Left lung (tissue), 4 donors: ENCODE measurements at regions not wholly inside any gene's neighbourhood (a gene's known extent, or its start where the extent isn't known, plus 50 kb on each side); places are given as distances from the start of the nearest gene placed in this dataset.

Experiments used
- ATAC-seq: fragments of 200-7000 bp; cut with Tn5 transposase; one replicate; pipeline ENCODE4 v1.9.1; 2020; ENCODE audit warnings: moderate library complexity
- DNase-seq, 4 donors: peaks; one replicate each; pipeline ENCODE4 v3.0.0-alpha.2; 2013 to 2020
- H3K27ac ChIP-seq, 2 donors: fragments of 200-600 bp; sonication (generic) in 1 of 2; one replicate each; pipeline versions ENCODE4 v1.5.0 to v1.8.0; 2020 to 2021
- H3K27me3 ChIP-seq, 2 donors: fragments of 200-600 bp; sonication (generic) in 1 of 2; one replicate each; pipeline versions ENCODE4 v1.5.0 to v1.8.0; 2020 to 2021
- H3K36me3 ChIP-seq, 2 donors: fragments of 200-600 bp; sonication (generic) in 1 of 2; one replicate each; pipeline versions ENCODE4 v1.5.0 to v1.8.0; 2020 to 2021
- H3K4me1 ChIP-seq, 2 donors: fragments of 200-600 bp; one replicate each; pipeline ENCODE4 v1.8.0; 2021
- H3K4me3 ChIP-seq, 2 donors: fragments of 200-600 bp; sonication (generic) in 1 of 2; one replicate each; pipeline versions ENCODE4 v1.5.0 to v1.8.0; 2020 to 2021; ENCODE audit warnings: mild to moderate bottlenecking in 1 of 2
- H3K9me3 ChIP-seq, 2 donors: fragments of 200-600 bp; sonication (generic) in 1 of 2; one replicate each; pipeline versions ENCODE4 v1.5.0 to v1.8.0; 2020 to 2021
- intact Hi-C, 2 donors: fragments of 100-400 bp; cut with DNase I; formaldehyde crosslinking; loops; one replicate each; pipeline versions ENCODE4 v1.11.2 to v1.14.2; 2022
- TF ChIP-seq, protein P1 (sequence below), 2 donors: fragments of 200-600 bp; sonication (generic) in 1 of 2; IDR thresholded peaks; one replicate each; pipeline versions ENCODE4 v1.5.0 to v1.8.0; 2021; ENCODE audit warnings: antibody characterized with exemption in 2 of 2
- donor health status: DM: no; HTN: yes; CAD: no.
- donor health status: DM: no; HTN: no; CAD: no.

- intact Hi-C loops = no loop called here
- ATAC-seq = no peak
Observed at GRCh38 chr9:87140605-87141109, 193.4 kb upstream of the GAS1 start.

GRCh38 chr9:87141124-87141523, 193.8 kb upstream of the GAS1 start:
- TF ChIP-seq, protein P1, sequence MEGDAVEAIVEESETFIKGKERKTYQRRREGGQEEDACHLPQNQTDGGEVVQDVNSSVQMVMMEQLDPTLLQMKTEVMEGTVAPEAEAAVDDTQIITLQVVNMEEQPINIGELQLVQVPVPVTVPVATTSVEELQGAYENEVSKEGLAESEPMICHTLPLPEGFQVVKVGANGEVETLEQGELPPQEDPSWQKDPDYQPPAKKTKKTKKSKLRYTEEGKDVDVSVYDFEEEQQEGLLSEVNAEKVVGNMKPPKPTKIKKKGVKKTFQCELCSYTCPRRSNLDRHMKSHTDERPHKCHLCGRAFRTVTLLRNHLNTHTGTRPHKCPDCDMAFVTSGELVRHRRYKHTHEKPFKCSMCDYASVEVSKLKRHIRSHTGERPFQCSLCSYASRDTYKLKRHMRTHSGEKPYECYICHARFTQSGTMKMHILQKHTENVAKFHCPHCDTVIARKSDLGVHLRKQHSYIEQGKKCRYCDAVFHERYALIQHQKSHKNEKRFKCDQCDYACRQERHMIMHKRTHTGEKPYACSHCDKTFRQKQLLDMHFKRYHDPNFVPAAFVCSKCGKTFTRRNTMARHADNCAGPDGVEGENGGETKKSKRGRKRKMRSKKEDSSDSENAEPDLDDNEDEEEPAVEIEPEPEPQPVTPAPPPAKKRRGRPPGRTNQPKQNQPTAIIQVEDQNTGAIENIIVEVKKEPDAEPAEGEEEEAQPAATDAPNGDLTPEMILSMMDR (IDR thresholded peaks at IDR 0.05) = no peak
- DNase-seq = no peak
- intact Hi-C loops = no loop called here
- ATAC-seq = no peak
- peaks cover 0 to 7% of the 10 kb centered on the region in 2 donors for H3K27me3 ChIP-seq
- H3K4me3 ChIP-seq = no peak overlapping the region
- H3K36me3 ChIP-seq = no peaks in the 10 kb centered on the region
- no peaks in the 10 kb centered on the region for H3K9me3 ChIP-seq
- H3K27ac ChIP-seq = no peak overlapping the region
- no peaks in the 10 kb centered on the region for H3K4me1 ChIP-seq

More at GRCh38 chr9:87140605-87141109, 193.4 kb upstream of the GAS1 start:
- Histone ChIP-seq H3K27ac (no peak overlapping the region), H3K4me3 (no peak overlapping the region), H3K27me3 (peaks cover 0 to 7% of the 10 kb centered on the region in 2 donors), H3K4me1 (no peaks in the 10 kb centered on the region), H3K9me3 (no peaks in the 10 kb centered on the region), H3K36me3 (no peaks in the 10 kb centered on the region)
- TF ChIP-seq, protein P1 (IDR thresholded peaks at IDR 0.05) = no peak
- DNase-seq = no peak

DNA sequence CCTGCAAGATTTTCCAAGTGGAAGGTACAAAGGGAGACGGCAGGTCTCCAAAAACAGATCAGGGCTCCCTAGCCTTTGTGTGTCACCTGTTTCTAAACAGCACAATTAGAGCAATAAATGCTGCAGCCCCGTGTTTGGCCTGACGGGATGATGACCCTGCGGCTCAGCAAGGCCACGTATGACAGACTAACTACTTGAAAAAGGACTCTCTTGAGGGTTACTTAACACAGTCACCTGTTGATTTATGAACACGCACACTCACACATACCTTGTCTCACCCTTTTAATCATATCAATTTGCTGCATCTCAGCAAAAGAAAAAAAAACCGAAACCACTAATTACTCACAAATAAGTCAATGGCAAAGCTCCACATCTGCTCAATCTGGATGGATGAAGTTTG, 199.6 kb upstream of the GAS1 start:
- Histone ChIP-seq H3K27me3 (peaks cover 0 to 27% of the 10 kb centered on the region in 2 donors), H3K4me3 (no peak overlapping the region), H3K9me3 (no peaks in the 10 kb centered on the region), H3K4me1 (peaks cover 0 to 8% of the 10 kb centered on the region in 2 donors), H3K36me3 (no peaks in the 10 kb centered on the region), H3K27ac (no peak overlapping the region)
- intact Hi-C loops = no loop called here
- DNase-seq (no peak), ATAC-seq (no peak)
- TF ChIP-seq, protein P1 (IDR thresholded peaks at IDR 0.05) = no peak

DNA sequence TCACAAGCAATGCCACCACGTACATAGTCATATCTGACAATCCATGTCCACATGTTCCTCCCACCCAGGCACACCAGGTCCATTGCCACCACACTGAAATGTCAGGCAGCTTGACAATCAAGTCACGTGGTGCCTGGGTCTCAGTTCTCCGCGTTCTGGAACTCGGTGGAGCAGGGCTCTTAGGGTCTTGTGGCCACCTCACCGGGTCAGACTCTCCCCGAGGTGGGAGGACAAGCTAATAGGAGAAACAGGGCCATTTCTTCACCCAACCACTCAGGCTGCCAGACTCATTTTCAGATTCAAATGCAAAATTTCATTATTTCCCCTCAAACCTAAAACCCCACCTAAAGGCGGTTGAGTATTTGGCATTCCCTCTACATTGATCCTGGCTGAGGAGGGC, 200.5 kb upstream of the GAS1 start:
- no peak overlapping the region for H3K4me3 ChIP-seq
- no peaks in the 10 kb centered on the region for H3K9me3 ChIP-seq
- H3K36me3 ChIP-seq = no peaks in the 10 kb centered on the region
- DNase-seq (no peak), ATAC-seq (no peak)
- peaks cover 0 to 8% of the 10 kb centered on the region in 2 donors for H3K4me1 ChIP-seq
- H3K27ac ChIP-seq = peak overlapping the region; percentile 70 to 74
- intact Hi-C loops = no loop called here
- TF ChIP-seq, protein P1 (IDR thresholded peaks at IDR 0.05) = no peak
- peaks cover 0 to 27% of the 10 kb centered on the region in 2 donors for H3K27me3 ChIP-seq

- intact Hi-C loops = no loop called here
- ATAC-seq (peak; percentile 88), DNase-seq (peak; percentile 68 to 88 (median 82))
- Histone ChIP-seq H3K9me3 (no peaks in the 10 kb centered on the region), H3K27ac (peak overlapping the region; percentile 70 to 74), H3K27me3 (peaks cover 0 to 27% of the 10 kb centered on the region in 2 donors), H3K4me3 (peak overlapping the region; percentile 7 to 21), H3K4me1 (peaks cover 0 to 8% of the 10 kb centered on the region in 2 donors), H3K36me3 (no peaks in the 10 kb centered on the region)
- TF ChIP-seq, protein P1 (IDR thresholded peaks at IDR 0.05) = no peak
Observed at GRCh38 chr9:87148331-87149104, 201.2 kb upstream of the GAS1 start.
